ENCODE measurements at regions not wholly inside any gene's neighbourhood (a gene's known extent, or its start where the extent isn't known, plus 50 kb on each side); places are given as distances from the start of the nearest gene placed in this dataset.

DNA sequence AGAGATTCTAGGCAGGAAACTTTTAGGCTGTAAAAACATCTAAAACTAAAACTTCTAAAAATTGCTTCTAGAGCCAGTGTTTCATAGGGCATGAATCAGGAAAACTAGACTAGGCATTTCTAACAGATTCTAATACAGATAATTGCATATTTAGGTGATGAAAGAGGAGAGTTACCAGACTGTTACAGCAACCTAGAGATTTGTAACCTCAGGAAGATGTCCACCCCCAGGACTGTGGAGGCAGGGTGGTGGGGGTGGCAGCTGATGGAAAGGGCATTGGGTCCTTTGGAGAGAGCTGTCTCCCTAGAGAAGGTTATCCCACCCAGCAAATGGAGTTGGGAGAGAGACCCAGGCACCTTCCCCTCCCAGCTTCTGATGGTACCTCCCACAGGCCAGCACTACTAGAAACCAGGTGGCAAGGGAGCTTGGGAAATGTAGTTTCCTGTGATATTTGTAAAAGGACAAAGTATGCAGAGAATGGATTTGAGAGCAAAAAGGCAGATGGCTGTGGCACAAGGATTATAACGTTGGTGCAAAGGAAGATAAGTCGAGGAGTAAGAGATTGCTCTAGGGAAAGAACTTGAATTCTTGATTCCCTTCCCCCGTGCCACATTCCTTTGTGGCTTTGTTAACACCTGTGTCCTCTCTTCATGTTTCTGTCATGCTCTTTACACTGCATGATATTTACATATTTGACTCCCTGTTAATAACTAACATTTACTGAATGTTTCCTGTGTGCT is 75.6 kb upstream of the MGAT5 start:
- TF ChIP-seq, protein P1, sequence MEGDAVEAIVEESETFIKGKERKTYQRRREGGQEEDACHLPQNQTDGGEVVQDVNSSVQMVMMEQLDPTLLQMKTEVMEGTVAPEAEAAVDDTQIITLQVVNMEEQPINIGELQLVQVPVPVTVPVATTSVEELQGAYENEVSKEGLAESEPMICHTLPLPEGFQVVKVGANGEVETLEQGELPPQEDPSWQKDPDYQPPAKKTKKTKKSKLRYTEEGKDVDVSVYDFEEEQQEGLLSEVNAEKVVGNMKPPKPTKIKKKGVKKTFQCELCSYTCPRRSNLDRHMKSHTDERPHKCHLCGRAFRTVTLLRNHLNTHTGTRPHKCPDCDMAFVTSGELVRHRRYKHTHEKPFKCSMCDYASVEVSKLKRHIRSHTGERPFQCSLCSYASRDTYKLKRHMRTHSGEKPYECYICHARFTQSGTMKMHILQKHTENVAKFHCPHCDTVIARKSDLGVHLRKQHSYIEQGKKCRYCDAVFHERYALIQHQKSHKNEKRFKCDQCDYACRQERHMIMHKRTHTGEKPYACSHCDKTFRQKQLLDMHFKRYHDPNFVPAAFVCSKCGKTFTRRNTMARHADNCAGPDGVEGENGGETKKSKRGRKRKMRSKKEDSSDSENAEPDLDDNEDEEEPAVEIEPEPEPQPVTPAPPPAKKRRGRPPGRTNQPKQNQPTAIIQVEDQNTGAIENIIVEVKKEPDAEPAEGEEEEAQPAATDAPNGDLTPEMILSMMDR (IDR thresholded peaks at IDR 0.05), result no peak
- no peak for TF ChIP-seq POLR2A (IDR thresholded peaks at IDR 0.05)
